GM23338 (cell line): ENCODE measurements at regions not wholly inside any gene's neighbourhood (a gene's known extent, or its start where the extent isn't known, plus 50 kb on each side); places are given as distances from the start of the nearest gene placed in this dataset.

Source experiments
- ATAC-seq: fragments of 200-7000 bp; cut with Tn5 transposase; 3 replicates; pipeline ENCODE4 v1.9.1; 2020
- DNase-seq: peaks from one replicate; pipeline ENCODE4 v3.0.0-alpha.2; 2015; ENCODE audit warnings: low spot score
- H2AFZ ChIP-seq: fragments of 200-600 bp; sonication (generic); 2 replicates; pipeline ENCODE4 v1.8.0; 2016; ENCODE audit warnings: antibody characterized with exemption, mild to moderate bottlenecking, moderate library complexity
- H3F3A ChIP-seq: fragments of 200-600 bp; sonication (generic); replicated peaks from 2 replicates; pipeline ENCODE4 v1.8.0; 2017; ENCODE audit warnings: antibody characterized with exemption, mixed run types, low read depth
- H3K27ac ChIP-seq: fragments of 200-600 bp; sonication (generic); 2 replicates; pipeline ENCODE4 v1.6.1; 2016; ENCODE audit warnings: low read depth
- H3K27me3 ChIP-seq: fragments of 200-600 bp; sonication (generic); 2 replicates; pipeline ENCODE4 v1.8.0; 2016; ENCODE audit warnings: mild to moderate bottlenecking, mixed run types, moderate library complexity; ENCODE audit not compliant: insufficient read depth
- H3K36me3 ChIP-seq: fragments of 200-600 bp; sonication (generic); 2 replicates; pipeline ENCODE4 v1.8.0; 2016; ENCODE audit warnings: mild to moderate bottlenecking; ENCODE audit not compliant: insufficient read depth
- H3K4me1 ChIP-seq: fragments of 200-600 bp; sonication (generic); 2 replicates; pipeline ENCODE4 v1.8.0; 2016; ENCODE audit warnings: mild to moderate bottlenecking, moderate library complexity; ENCODE audit not compliant: insufficient read depth
- H3K4me2 ChIP-seq: fragments of 200-600 bp; sonication (generic); 2 replicates; pipeline ENCODE4 v1.7.1; 2017; ENCODE audit warnings: mixed run types
- H3K4me3 ChIP-seq: fragments of 200-600 bp; sonication (generic); 2 replicates; pipeline ENCODE4 v1.6.1; 2016; ENCODE audit warnings: mixed run types
- H3K79me2 ChIP-seq: fragments of 200-600 bp; sonication (generic); replicated peaks from 2 replicates; pipeline ENCODE4 v1.8.0; 2017; ENCODE audit warnings: mild to moderate bottlenecking; ENCODE audit not compliant: insufficient read depth
- H3K9me2 ChIP-seq: fragments of 200-600 bp; sonication (generic); 2 replicates; pipeline ENCODE4 v1.8.0; 2017; ENCODE audit not compliant: insufficient read depth
- H4K20me1 ChIP-seq: fragments of 200-600 bp; sonication (generic); replicated peaks from 2 replicates; pipeline ENCODE4 v1.8.0; 2017; ENCODE audit warnings: mild to moderate bottlenecking; ENCODE audit not compliant: insufficient read depth
- H3K27ac Mint-ChIP-seq: 2 replicates; pipeline ENCODE4 v1.8.0; 2020; ENCODE audit warnings: inconsistent platforms, mild to moderate bottlenecking, moderate library complexity, mixed read lengths
- H3K27me3 Mint-ChIP-seq: 3 replicates; pipeline ENCODE4 v1.8.0; 2022; ENCODE audit warnings: low read depth, mild to moderate bottlenecking, moderate library complexity, mixed read lengths, inconsistent platforms; ENCODE audit not compliant: insufficient read depth, poor library complexity
- H3K36me3 Mint-ChIP-seq: 3 replicates; pipeline ENCODE4 v1.8.0; 2021; ENCODE audit warnings: low read depth, mild to moderate bottlenecking, inconsistent platforms, moderate library complexity, mixed read lengths
- H3K4me1 Mint-ChIP-seq: 3 replicates; pipeline ENCODE4 v1.8.0; 2020; ENCODE audit warnings: mild to moderate bottlenecking, inconsistent platforms, mixed read lengths
- H3K4me3 Mint-ChIP-seq: 3 replicates; pipeline ENCODE4 v1.8.0; 2021; ENCODE audit warnings: moderate library complexity, mild to moderate bottlenecking, inconsistent platforms, mixed read lengths
- H3K9me3 Mint-ChIP-seq: 3 replicates; pipeline ENCODE4 v1.8.0; 2020; ENCODE audit warnings: moderate library complexity, mild to moderate bottlenecking, inconsistent platforms, mixed read lengths
- CREB1 ChIP-seq: fragments of 250-450 bp; sonication (Bioruptor Pico); IDR thresholded peaks from 2 replicates; pipeline ENCODE4 v1.5.0; 2020; ENCODE audit warnings: low read depth, mild to moderate bottlenecking, moderate library complexity
- ETS1 ChIP-seq: IDR thresholded peaks from 2 replicates; pipeline ENCODE4 v1.6.1; 2016; ENCODE audit warnings: antibody characterized with exemption
- REST ChIP-seq: IDR thresholded peaks from one replicate; pipeline ENCODE4 v1.6.1; 2018; ENCODE audit warnings: antibody characterized with exemption; ENCODE audit not compliant: unreplicated experiment
- ZNF114 ChIP-seq: fragments of 250-450 bp; sonication (Bioruptor Pico); IDR thresholded peaks from 2 replicates; pipeline ENCODE4 v1.5.0; 2020; ENCODE audit warnings: mild to moderate bottlenecking, moderate library complexity
- ZNF462 ChIP-seq: fragments of 250-450 bp; sonication (Bioruptor Pico); IDR thresholded peaks from 2 replicates; pipeline ENCODE4 v1.5.0; 2020; ENCODE audit warnings: mild to moderate bottlenecking, moderate library complexity

GRCh38 chr2:128756365-128756717, 437.7 kb upstream of the HS6ST1 start (continued):
- no peak for TF ChIP-seq ZNF462 (CRISPR knock-in tag)

- Mint-ChIP-seq H3K9me3 (peaks cover 20% of the 10 kb centered on the region), H3K27ac (no peak overlapping the region), H3K27me3 (peaks cover 2% of the 10 kb centered on the region), H3K4me1 (peaks cover 2% of the 10 kb centered on the region; the same call in 2 of the 3 replicates), H3K36me3 (no peaks in the 10 kb centered on the region), H3K4me3 (no peak overlapping the region)
- Histone ChIP-seq H4K20me1 (no peaks in the 10 kb centered on the region), H2AFZ (0 out of 2 replicates have a peak overlapping the region, but pooled peaks have one; percentile 56), H3K36me3 (no peaks in the 10 kb centered on the region), H3K4me3 (no peak overlapping the region), H3F3A (no peaks in the 10 kb centered on the region), H3K4me1 (peaks cover 1% of the 10 kb centered on the region; the same call in 1 of the 2 replicates), H3K79me2 (no peaks in the 10 kb centered on the region), H3K4me2 (no peak overlapping the region), H3K9me2 (0 out of 2 replicates have a peak, but pooled peaks cover 7% of the 10 kb centered on the region), H3K27me3 (no peaks in the 10 kb centered on the region), H3K27ac (no peak overlapping the region)
- ATAC-seq: no peak
- DNase-seq: no peak
- TF ChIP-seq REST (no peak), CREB1 (CRISPR knock-in tag) (no peak), ETS1 (no peak), ZNF114 (no peak)
Measured at GRCh38 chr2:128765811-128766210, 447.1 kb upstream of the HS6ST1 start.
